Lung (tissue), 11 donors: ENCODE measurements at regions not wholly inside any gene's neighbourhood (a gene's known extent, or its start where the extent isn't known, plus 50 kb on each side); places are given as distances from the start of the nearest gene placed in this dataset.

ENCODE experiments used
- ATAC-seq: fragments of 200-7000 bp; cut with Tn5 transposase; one replicate; pipeline ENCODE4 v1.9.1; 2020; ENCODE audit warnings: moderate number of reproducible peaks; ENCODE audit not compliant: insufficient read depth, low FRiP score
- DNase-seq, 3 donors: peaks; one replicate each; pipeline ENCODE4 v3.0.0-alpha.2; 2013 to 2017
- H3K27ac ChIP-seq, 2 donors: one replicate each; pipeline ENCODE4 v1.5.1; 2013; ENCODE audit warnings: mild to moderate bottlenecking in 2 of 2, moderate library complexity in 2 of 2, control low read depth in 1 of 2, inconsistent platforms in 1 of 2, low read depth in 1 of 2, low read length in 1 of 2
- H3K27me3 ChIP-seq, 3 donors: one replicate each; pipeline ENCODE4 v1.5.1; 2013; ENCODE audit warnings: low read length in 2 of 3; ENCODE audit not compliant: control insufficient read depth in 3 of 3, insufficient read depth in 3 of 3
- H3K36me3 ChIP-seq, 4 donors: one replicate each; pipeline ENCODE4 v1.5.1; 2013; ENCODE audit warnings: low read length in 4 of 4, mild to moderate bottlenecking in 1 of 4, moderate library complexity in 1 of 4; ENCODE audit not compliant: control insufficient read depth in 4 of 4, insufficient read depth in 4 of 4
- H3K4me1 ChIP-seq, 5 donors: one replicate each; pipeline ENCODE4 v1.5.1; 2013; ENCODE audit warnings: low read length in 5 of 5, mild to moderate bottlenecking in 2 of 5, moderate library complexity in 1 of 5; ENCODE audit not compliant: control insufficient read depth in 5 of 5, insufficient read depth in 5 of 5
- H3K4me3 ChIP-seq: one replicate; pipeline ENCODE4 v1.5.1; 2013; ENCODE audit warnings: mild to moderate bottlenecking, control low read depth, moderate library complexity
- H3K9ac ChIP-seq, 2 donors: one replicate each; pipeline ENCODE4 v1.5.1; 2013; ENCODE audit warnings: low read length in 2 of 2, control low read depth in 1 of 2; ENCODE audit not compliant: insufficient read depth in 1 of 2
- H3K9me3 ChIP-seq, 4 donors: one replicate each; pipeline ENCODE4 v1.5.1; 2013; ENCODE audit warnings: low read length in 3 of 4, mild to moderate bottlenecking in 1 of 4, moderate library complexity in 1 of 4; ENCODE audit not compliant: control insufficient read depth in 4 of 4, insufficient read depth in 3 of 4
- WGBS, 2 donors: extraction: QIAGEN DNeasy Blood & Tissue Kit; methylation state at CpG; one replicate each; pipeline ENCODE4 v1.1.7; 2013; 5-methylcytosine and 5-hydroxymethylcytosine counted together
- TF ChIP-seq, protein P1 (sequence below): IDR thresholded peaks from 2 replicates; pipeline ENCODE4 v1.5.1; 2012; ENCODE audit warnings: mild to moderate bottlenecking; ENCODE audit errors: control extremely low read depth, extremely low read depth
- donor health status: control.
- donor health status: control.
- donor health status: Bipolar disorder and iron deficiency.
- donor health status: healthy.
- donor health status: DM: yes; HTN: yes; CAD: no.

DNA sequence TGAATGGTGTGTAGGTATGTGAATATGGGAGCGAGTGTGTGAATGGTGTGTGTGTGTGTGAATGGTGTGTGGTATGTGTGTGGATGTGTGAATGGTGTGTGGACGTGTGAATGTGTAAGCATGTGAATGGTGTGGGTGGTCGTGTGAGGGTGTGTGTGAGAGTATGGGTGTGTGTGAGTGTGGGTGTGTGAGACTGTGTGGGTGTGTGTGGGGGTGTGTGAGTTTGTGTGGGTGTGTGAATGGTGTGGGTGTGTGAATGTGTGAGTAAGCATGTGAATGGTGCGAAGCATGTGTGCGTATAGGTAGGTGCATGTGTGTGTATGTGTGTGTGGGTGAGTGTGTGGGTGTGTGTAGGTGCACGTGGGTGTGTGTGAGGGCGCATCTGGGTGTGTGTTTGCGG, 160.7 kb upstream of the COBL start:
- Histone ChIP-seq H3K27ac (no peak overlapping the region), H3K9ac (no peak overlapping the region), H3K4me1 (no peaks in the 10 kb centered on the region), H3K4me3 (no peak overlapping the region), H3K36me3 (no peaks in the 10 kb centered on the region), H3K27me3 (peaks cover 0 to 2% (median 0%) of the 10 kb centered on the region in 3 donors), H3K9me3 (peaks cover 0 to 3% (median 0%) of the 10 kb centered on the region in 4 donors)
- ATAC-seq = no peak
- no peak for DNase-seq
- TF ChIP-seq, protein P1, sequence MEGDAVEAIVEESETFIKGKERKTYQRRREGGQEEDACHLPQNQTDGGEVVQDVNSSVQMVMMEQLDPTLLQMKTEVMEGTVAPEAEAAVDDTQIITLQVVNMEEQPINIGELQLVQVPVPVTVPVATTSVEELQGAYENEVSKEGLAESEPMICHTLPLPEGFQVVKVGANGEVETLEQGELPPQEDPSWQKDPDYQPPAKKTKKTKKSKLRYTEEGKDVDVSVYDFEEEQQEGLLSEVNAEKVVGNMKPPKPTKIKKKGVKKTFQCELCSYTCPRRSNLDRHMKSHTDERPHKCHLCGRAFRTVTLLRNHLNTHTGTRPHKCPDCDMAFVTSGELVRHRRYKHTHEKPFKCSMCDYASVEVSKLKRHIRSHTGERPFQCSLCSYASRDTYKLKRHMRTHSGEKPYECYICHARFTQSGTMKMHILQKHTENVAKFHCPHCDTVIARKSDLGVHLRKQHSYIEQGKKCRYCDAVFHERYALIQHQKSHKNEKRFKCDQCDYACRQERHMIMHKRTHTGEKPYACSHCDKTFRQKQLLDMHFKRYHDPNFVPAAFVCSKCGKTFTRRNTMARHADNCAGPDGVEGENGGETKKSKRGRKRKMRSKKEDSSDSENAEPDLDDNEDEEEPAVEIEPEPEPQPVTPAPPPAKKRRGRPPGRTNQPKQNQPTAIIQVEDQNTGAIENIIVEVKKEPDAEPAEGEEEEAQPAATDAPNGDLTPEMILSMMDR = no peak
- 92 to 94% methylated on average over 8 of the region's 8 CpGs for WGBS, 2 donors

DNA sequence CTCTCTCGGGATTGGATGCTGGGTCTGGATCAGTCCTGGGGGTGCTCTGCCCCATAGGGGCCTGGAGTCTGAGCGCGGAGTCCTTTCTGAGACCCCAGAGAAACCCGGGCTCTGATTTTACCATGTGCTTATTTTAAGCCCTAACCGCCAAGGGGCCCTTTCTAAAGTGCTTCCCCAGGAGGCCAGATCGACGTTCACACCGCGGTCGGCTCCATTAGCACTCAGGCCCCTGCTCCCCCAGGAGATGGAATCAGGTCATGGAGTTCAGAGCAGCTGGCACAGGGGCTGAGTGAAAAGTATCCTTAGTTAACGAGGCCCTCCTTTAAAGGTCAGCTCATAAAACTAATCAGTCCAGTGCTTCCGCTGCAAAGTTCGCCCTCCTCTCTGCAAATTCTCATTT, 159.4 kb upstream of the COBL start:
- no peak overlapping the region for H3K27ac ChIP-seq
- H3K36me3 ChIP-seq = no peaks in the 10 kb centered on the region
- no peak overlapping the region for H3K9ac ChIP-seq
- peaks cover 0 to 6% (median 5%) of the 10 kb centered on the region in 3 donors for H3K27me3 ChIP-seq
- ATAC-seq (no peak), DNase-seq (no peak)
- TF ChIP-seq, protein P1 = no peak
- no peak overlapping the region for H3K4me3 ChIP-seq
- H3K9me3 ChIP-seq = peaks cover 0 to 7% (median 0%) of the 10 kb centered on the region in 4 donors
- 89 to 95% methylated on average over 13 of the region's 13 CpGs for WGBS, 2 donors
- peaks cover 0 to 8% (median 0%) of the 10 kb centered on the region in 5 donors for H3K4me1 ChIP-seq

DNA sequence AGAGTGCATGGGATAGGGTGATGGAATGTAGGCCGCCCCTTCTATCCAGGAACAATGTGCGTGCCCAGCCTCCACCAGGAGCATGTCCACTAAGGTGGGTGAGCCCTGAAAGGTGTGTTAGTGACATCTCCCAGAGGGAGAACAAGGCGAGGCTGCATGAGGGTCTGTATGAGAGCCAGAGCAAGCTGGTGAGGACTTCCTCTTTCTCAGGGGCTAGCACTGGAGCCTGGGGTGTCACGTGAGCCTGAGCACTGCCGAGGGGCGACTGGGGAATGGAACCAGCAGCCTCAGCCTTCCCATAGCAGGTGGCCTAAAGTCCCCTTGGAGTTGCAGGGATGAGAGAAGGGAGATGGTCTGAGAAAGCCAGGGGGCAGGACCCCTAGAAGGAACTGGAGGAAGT, 156.3 kb upstream of the COBL start:
- Histone ChIP-seq H3K27me3 (peaks cover 0 to 16% (median 5%) of the 10 kb centered on the region in 3 donors), H3K36me3 (no peaks in the 10 kb centered on the region), H3K27ac (no peak overlapping the region), H3K4me3 (no peak overlapping the region), H3K9me3 (peaks cover 0 to 7% (median 0%) of the 10 kb centered on the region in 4 donors), H3K9ac (no peak overlapping the region), H3K4me1 (peaks cover 0 to 8% (median 0%) of the 10 kb centered on the region in 5 donors)
- DNase-seq (no peak), ATAC-seq (no peak)
- 73 to 80% methylated on average over 6 of the region's 6 CpGs for WGBS, 2 donors
- TF ChIP-seq, protein P1 = no peak

DNA sequence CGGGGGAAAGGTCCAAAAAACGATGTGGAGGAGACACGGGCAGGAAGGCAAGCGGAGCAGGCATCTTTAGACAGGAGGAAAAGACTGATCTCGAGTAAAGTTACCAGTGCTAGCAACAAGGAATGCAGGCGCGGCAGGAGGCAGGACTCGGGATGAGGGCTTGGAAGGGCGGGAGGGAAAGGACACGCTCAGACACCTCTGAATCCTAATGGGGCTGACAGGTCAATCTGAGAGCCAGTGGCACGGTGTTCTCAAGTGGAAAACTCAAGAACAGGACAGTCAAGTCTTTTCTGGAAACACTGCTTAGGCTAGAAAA, 155.3 kb upstream of the COBL start:
- H3K4me1 ChIP-seq = peaks cover 0 to 8% (median 0%) of the 10 kb centered on the region in 5 donors
- DNase-seq (no peak), ATAC-seq (no peak)
- peaks cover 0 to 9% (median 0%) of the 10 kb centered on the region in 4 donors for H3K9me3 ChIP-seq
- H3K9ac ChIP-seq = no peak overlapping the region
- TF ChIP-seq, protein P1 = no peak
- no peak overlapping the region for H3K4me3 ChIP-seq
- H3K36me3 ChIP-seq = no peaks in the 10 kb centered on the region
- H3K27me3 ChIP-seq = peaks cover 0 to 16% (median 5%) of the 10 kb centered on the region in 3 donors
- no peak overlapping the region for H3K27ac ChIP-seq
- WGBS, 2 donors = 17 to 40% methylated on average over 11 of the region's 11 CpGs
